ENCODE measurements at regions not wholly inside any gene's neighbourhood (a gene's known extent, or its start where the extent isn't known, plus 50 kb on each side); places are given as distances from the start of the nearest gene placed in this dataset.

DNA sequence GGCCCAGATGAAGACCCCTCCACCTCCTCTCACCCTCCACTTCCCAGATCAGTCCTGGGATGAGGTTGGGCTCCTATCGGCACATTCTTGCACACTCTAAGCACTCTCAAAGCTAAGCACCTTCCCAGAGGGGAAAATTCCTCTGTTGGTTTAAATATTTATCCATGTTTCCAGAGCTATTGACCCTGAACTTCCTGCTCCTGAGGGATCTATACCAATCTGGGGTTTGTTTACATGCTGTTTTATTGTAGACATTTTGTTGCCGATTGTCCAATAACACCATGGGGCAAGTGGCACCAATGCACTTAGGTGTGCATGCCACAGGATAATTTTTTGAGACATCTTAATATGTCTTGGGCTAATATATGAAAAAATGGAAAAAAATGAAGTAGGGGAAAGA, 476.2 kb downstream of the SLC4A3 start:
- H3K36me3 ChIP-seq (replicated peaks), result no peaks in the 10 kb centered on the region

GRCh38 chr2:220104871-220105351, 477.5 kb downstream of the SLC4A3 start:
- in situ Hi-C loops (cut with HindIII; ENCODE audit: low pct_ligation_motif_present, low sequenced_read_pairs), result no loop called here
- no peaks in the 10 kb centered on the region for H3K36me3 ChIP-seq (replicated peaks)
- no peaks in the 10 kb centered on the region for H3K27me3 ChIP-seq (replicated peaks)
- DNase-seq, result peak; percentile 89
- H3K4me3 ChIP-seq (ENCODE audit: low read depth, low read length), result no peak overlapping the region
- TF ChIP-seq, protein P1, sequence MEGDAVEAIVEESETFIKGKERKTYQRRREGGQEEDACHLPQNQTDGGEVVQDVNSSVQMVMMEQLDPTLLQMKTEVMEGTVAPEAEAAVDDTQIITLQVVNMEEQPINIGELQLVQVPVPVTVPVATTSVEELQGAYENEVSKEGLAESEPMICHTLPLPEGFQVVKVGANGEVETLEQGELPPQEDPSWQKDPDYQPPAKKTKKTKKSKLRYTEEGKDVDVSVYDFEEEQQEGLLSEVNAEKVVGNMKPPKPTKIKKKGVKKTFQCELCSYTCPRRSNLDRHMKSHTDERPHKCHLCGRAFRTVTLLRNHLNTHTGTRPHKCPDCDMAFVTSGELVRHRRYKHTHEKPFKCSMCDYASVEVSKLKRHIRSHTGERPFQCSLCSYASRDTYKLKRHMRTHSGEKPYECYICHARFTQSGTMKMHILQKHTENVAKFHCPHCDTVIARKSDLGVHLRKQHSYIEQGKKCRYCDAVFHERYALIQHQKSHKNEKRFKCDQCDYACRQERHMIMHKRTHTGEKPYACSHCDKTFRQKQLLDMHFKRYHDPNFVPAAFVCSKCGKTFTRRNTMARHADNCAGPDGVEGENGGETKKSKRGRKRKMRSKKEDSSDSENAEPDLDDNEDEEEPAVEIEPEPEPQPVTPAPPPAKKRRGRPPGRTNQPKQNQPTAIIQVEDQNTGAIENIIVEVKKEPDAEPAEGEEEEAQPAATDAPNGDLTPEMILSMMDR (IDR thresholded peaks at IDR 0.05; ENCODE audit: low read depth, low read length, missing control alignments), result peak; percentile 79
- no peak overlapping the region for H3K27ac ChIP-seq

More for the DNA sequence above, 476.2 kb downstream of the SLC4A3 start:
- in situ Hi-C loops (cut with HindIII; ENCODE audit: low pct_ligation_motif_present, low sequenced_read_pairs), result no loop called here
- Histone ChIP-seq H3K4me3 (ENCODE audit: low read depth, low read length) (no peak overlapping the region), H3K27ac (no peak overlapping the region), H3K27me3 (replicated peaks) (no peaks in the 10 kb centered on the region)
- DNase-seq, result no peak
- TF ChIP-seq, protein P1 (IDR thresholded peaks at IDR 0.05; ENCODE audit: low read depth, low read length, missing control alignments), result no peak

- Histone ChIP-seq H3K4me3 (ENCODE audit: low read depth, low read length) (no peak overlapping the region), H3K36me3 (replicated peaks) (no peaks in the 10 kb centered on the region), H3K27me3 (replicated peaks) (no peaks in the 10 kb centered on the region), H3K27ac (no peak overlapping the region)
- TF ChIP-seq, protein P1 (IDR thresholded peaks at IDR 0.05; ENCODE audit: low read depth, low read length, missing control alignments), result no peak
- DNase-seq, result no peak
- in situ Hi-C loops (cut with HindIII; ENCODE audit: low pct_ligation_motif_present, low sequenced_read_pairs), result no loop called here
These were observed 478.6 kb downstream of the SLC4A3 start for GRCh38 chr2:220106065-220106464.

DNA sequence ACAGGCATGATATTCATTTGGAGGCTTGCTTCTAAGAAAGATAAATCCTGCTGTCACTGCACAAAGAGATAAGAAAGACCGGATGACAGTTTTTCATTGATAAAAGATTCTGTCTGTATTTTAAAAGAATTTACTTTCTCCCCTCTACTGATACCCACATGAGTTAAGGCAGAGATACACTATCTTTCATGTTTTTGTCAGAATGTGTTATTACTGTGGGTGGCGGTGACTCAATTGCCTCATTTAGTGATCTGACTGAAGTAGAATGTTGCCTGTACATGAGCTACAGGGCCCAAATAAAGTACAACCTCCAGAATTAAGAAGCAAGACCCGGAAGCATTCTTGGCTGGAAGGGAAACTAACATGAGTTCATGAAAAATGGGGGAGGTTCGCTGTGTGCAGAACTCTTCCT, 480.0 kb downstream of the SLC4A3 start:
- no peaks in the 10 kb centered on the region for H3K27me3 ChIP-seq (replicated peaks)
- no peak overlapping the region for H3K4me3 ChIP-seq (ENCODE audit: low read depth, low read length)
- no peak overlapping the region for H3K27ac ChIP-seq
- H3K36me3 ChIP-seq (replicated peaks), result no peaks in the 10 kb centered on the region
- TF ChIP-seq, protein P1 (IDR thresholded peaks at IDR 0.05; ENCODE audit: low read depth, low read length, missing control alignments), result no peak
- DNase-seq, result no peak
- in situ Hi-C loops (cut with HindIII; ENCODE audit: low pct_ligation_motif_present, low sequenced_read_pairs), result no loop called here

GRCh38 chr2:220114443-220114842, 487.0 kb downstream of the SLC4A3 start:
- DNase-seq, result no peak
- TF ChIP-seq, protein P1 (IDR thresholded peaks at IDR 0.05; ENCODE audit: low read depth, low read length, missing control alignments), result no peak
- in situ Hi-C loops (cut with HindIII; ENCODE audit: low pct_ligation_motif_present, low sequenced_read_pairs), result no loop called here
- Histone ChIP-seq H3K27me3 (replicated peaks) (no peaks in the 10 kb centered on the region), H3K27ac (no peak overlapping the region), H3K4me3 (ENCODE audit: low read depth, low read length) (no peak overlapping the region), H3K36me3 (replicated peaks) (no peaks in the 10 kb centered on the region)

- Histone ChIP-seq H3K27ac (no peak overlapping the region), H3K27me3 (replicated peaks) (no peaks in the 10 kb centered on the region), H3K36me3 (replicated peaks) (no peaks in the 10 kb centered on the region), H3K4me3 (ENCODE audit: low read depth, low read length) (no peak overlapping the region)
- TF ChIP-seq, protein P1 (IDR thresholded peaks at IDR 0.05; ENCODE audit: low read depth, low read length, missing control alignments), result no peak
- in situ Hi-C loops (cut with HindIII; ENCODE audit: low pct_ligation_motif_present, low sequenced_read_pairs), result no loop called here
- no peak for DNase-seq
These were observed 489.6 kb downstream of the SLC4A3 start for GRCh38 chr2:220117025-220117424.
